Ammon's horn (tissue), 1 donor: ENCODE measurements at regions not wholly inside any gene's neighbourhood (a gene's known extent, or its start where the extent isn't known, plus 50 kb on each side); places are given as distances from the start of the nearest gene placed in this dataset.
"Not testable (repeated sequence)": the region's sequence is repeated elsewhere in the genome, so short reads cannot be mapped to it uniquely, and the experiment has no call there.

Experiments
- DNase-seq: peaks from one replicate; pipeline ENCODE4 v3.0.0-alpha.2; 2016; ENCODE audit warnings: low spot score

DNA sequence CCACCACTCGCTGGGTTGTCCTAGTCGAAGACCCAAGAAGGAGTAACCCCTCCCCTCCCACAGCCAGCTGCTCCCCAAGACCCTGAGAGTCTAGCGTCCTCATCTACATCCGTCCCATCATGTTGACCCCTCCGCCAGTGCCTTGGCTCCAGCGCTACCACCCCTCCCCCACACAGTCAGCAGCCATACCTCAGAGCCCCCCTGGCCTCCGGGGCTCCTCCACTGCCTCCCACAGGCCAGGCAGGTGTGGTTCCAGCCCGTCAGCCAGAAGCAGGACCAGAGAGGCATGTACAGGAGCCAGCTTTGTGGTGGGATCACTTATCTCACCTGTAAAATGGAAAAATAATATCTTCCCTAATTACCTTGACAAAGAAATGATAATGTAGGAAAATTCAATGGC, 51.5 kb upstream of the PHF21B start:
- no peak for DNase-seq

DNA sequence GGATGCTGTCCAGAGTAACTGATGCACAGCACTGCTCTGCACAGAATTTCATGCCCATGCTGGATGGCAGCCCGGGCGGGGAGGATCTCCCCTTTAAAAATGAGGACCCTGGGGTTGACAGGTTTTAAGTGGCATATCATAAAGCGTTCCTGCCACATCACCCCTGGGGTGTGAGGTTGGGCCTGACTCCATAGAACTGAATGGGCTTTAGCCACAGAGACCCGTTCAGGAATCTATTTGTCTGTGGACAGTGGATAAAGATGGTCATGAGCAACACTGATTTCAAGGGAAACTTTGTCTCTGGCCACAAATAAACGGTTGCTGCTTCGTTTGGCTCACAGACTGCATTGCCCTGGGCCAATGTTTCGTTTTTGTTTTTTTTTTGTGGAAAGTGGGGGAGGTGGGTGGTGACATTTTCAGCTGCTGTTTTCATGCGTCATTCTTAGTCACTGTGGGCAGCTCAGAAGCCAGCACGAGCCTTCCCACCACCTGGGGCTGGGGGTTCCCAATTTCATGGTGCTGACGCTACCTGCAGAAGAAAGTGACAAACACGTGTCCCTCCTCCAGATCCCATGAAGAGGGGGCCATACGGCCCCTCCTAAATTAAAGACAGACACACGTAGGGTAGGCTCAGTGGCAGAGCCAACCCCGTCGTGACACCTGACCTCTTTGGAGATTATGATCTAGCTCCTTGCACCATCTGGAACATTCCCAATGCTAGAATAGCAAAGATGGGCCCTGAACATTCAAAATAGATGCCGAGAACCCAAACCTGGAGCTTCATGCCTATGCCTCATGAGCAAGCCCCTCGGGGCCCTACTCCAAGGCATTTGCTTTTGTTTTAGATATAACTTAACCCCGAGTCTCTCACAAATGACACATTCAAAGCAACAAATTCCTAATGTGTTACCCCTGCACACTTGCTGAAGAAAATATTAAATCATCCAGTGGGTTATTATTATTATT, 54.8 kb upstream of the PHF21B start:
- DNase-seq: no peak

DNA sequence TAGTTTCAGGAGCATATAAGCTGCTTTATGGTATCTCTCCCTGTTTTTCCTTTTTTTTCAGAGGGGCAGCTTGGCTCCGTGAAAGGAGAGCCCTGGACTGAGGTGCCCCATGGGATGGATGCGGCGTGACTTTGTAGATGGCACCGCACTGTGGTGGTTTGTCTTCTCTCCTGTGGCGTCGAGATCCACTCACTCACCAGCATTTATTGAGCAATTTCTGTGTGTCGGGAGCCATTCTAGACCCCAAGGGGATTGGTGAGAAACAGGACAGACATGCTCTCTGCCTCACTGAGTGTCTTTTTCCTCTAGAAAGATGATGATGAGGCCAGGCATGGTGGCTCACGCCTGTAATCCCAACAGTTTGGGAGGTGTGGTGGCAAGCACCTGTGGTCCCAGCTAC, 55.9 kb upstream of the PHF21B start:
- DNase-seq: no peak

DNA sequence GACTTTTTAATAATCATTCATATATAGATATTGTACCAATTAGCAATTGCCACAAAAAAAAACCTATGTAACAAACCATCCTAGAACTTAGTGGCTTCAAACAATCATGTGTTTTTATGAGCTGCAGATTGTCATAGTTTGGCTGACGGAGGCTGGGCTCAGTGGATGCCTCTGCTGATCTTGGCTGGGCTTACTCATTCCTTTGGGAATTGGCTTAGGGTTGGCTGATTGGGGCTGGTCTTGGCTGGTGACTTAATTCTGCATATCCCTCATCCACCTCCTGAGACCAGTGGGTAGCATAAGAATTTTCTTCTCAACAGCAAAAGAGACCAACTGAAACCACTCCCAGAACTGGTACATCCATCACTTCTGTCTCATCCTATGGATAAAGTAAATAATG, 57.9 kb upstream of the PHF21B start:
- no peak for DNase-seq

DNA sequence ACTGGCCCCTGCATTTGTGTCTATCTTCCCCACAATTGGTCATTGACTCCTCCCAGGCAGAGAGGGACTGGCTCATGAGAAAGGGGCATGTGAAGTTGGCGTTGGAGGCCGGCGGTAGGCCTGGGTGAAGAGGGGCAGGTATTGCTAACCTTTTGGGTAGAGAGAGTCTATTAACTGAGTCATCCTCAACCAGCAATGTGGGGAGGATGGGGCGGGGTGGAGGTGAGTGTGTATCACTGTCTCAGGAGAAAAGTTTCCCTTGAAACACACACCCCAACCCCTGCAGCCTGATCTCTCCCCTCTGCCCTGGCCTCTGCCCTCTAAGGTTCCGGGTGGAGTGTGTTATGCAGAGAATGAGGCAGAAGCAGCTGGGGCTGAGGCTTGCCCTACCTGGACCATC, 60.1 kb upstream of the PHF21B start:
- no peak for DNase-seq

DNA sequence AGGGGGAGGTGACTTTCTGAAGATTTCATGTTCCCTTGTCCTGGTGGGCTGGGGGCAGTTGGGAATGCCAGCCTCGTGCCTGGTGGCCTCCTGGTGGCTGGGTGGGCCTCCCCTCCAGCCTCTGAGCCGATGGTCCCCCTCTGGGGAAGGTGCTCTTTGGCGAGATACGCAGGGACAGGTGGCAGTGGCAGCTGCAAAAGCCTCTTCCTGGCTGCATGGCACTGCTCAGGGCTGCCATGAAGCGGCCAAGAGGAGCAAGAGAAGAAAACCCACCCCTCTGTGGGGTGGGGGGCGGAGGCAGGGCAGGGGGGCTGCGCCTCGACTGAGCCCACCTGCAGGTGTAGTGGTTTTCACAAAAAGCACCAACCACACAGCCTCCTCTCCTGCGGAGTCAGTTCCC, 61.8 kb upstream of the PHF21B start:
- no peak for DNase-seq

DNA sequence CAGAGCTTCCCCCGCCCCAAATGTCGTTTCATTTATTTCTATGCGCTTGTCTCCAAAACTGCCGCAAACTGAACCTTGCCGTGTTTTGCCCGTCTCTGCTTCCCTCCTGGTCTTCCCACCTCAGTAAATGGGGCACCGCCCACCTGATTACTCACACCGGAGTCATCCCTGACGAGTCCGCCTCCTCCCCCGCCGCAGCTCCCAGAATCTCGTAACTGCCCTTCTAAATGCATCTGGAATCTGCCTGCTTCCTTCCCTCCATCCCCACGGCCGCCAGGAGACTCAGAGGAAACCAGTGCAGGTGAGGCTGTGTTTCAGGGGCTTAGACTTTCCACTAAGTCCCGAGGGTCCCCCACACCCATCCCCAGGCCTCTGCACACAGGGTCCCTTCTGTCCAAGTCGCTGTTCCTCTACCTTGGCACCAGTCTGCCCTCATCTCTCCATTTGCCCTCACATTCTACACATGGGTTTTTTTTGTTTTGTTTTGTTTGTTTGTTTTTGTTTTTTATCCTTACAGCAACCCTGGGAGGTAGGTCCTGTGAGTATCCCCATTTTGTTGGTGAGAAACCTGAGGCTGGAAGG, 62.6 kb upstream of the PHF21B start:
- DNase-seq: no peak

DNA sequence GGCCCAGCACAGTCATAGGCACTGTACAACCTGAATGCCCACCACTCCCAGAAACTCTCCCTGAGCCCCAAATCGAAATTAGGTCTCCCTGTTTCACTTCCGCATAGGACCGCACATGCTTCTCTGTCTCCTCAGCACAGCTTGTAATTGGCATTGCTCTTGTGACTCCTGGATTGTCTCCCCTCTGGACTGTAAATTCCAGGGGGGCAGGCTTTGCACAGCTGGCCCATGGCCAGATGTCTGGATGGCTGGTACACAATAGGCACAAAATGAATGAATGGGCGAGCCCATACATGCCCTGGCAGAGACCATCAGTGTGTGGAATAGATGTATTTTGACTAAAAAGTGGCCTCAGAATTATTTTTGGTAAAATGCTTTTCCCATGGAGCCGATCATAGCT, 63.3 kb upstream of the PHF21B start:
- DNase-seq: no peak

DNA sequence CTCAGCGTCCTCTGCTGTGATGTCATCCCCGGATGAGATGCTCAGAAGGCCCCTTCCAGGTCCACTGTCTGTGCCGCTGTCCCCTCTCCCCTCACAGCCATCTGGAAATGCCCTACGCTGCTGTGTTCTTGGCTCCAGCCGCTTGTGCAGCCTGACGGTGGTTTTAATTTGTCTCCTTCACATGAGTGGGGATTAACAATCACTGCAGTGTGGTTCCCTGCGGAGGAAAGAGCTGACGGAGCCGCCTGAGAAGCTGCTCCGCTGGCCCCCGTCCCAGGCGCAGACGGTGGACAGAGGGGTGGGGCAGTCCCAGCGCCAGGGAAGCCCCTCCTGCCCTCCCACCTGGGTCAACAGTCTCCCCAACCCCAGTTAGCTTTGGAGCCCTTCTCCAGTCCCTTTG, 67.5 kb upstream of the PHF21B start:
- no peak for DNase-seq

DNA sequence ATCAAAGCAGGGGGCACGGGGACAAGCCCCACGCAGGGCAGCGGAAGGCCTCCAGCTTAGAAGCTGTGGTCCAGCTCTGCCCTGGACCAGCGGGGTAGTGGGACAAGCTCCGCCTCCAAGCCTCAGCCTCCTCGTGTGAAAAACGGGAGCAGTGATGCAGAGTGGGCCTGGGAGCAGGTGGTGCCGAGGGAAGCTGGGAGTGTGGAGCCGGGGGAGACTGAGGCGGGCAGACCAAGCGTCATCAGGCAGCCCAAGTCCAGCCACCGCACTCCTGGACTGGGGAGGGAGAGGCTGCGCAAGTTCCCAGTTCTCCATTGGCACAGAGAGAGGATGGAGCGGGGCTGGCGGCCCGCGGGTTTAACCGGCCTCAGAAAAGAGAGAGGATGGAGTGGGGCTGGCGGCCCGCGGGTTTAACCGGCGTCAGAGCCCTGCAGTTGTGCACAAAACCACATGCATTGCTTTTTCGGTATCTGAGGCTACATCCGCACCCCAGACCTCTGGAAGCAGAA, 68.1 kb upstream of the PHF21B start:
- no peak for DNase-seq

DNA sequence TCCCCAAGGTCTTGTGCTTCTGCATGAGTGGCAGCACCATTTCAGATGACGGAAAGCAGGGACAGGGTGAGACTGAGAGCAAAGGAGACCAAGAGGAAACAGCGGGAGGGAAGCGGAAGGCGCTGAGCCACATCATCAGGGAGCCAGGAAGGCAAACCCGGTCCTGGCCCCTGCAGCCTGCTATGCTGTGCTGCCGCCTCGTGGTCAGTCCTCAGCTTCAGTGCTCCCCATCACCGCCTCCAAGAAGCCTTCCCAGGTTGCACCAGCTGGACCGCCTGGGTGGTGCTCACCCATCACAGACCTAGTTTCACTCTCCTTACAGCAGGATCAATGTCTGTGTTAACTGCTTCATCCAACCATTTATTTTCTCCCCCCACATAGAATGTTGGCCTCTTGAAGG, 73.0 kb upstream of the PHF21B start:
- DNase-seq: no peak

DNA sequence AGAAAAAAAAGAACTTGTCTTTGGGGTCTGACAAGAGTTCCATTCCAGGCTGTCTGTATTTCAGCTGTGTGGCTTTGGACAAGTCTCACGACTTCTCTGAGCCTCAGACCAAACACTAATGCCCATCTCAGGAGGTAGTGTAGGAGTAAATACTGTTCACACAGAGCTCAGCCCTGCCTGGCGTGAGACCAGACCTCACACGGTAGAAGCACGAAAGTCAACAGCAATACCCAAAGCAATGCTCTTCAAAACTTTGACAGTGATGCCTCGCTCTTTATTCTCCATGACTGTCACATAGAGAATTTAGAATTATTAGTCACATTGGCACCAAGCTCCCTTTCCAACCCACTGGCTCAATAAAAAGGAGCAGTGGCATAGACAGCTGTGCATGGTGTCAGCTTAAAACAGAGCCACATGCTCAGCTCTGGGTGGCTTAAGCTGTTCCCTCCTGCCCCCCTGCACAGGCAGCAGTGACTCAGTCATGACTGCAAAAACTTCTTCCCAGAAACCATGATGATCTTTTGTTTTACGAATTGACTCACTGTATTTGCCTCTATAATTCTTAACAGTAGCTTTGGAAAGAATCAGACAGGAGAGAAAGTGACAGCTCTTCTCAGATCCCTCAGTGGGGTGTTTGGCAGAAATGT, 74.0 kb upstream of the PHF21B start:
- DNase-seq: no peak

DNA sequence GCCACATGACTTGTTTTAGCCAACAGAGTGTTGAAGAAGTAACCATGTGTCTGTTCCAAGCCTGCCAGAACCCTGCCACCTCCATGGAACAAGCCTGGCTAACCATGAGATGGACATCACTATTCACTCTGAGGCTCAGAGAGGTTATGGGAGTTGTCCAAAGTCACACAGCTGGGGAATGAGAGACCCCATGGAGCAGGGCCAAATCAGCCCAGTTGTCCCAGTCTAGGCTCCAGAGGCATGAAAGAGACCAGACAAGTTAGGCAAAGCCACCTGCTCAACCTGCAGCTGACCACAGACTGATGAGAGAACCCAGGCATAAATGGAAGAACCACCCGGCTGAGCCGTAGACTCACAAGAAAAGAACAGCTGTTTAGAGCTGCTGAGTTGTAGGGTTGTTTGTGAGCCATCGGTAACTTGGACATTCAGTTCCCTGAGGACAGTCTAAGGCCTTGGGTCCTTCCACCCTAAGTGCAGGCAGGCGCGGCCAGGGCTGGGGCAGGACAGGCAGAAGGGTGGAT, 74.7 kb upstream of the PHF21B start:
- no peak for DNase-seq

DNA sequence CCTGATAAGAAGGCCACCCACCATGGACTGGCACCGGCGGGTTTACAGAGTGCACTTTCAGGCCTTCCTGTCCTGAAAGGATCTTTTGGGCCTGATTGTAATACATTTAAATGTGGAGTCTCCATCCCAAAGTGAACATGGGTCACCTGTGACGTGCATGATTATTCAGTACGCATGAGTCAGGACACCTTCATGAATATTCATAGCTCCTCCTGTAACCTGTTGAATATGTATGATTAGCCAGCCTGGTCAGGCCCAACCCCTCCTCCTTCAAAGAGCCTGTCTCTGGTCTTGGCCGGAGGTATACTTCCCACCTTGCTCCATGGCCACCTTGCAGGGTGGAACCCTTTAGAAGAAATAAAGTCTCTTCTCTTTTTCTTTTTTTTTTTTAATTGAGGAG, 75.9 kb upstream of the NUP50 start:
- DNase-seq: no peak

DNA sequence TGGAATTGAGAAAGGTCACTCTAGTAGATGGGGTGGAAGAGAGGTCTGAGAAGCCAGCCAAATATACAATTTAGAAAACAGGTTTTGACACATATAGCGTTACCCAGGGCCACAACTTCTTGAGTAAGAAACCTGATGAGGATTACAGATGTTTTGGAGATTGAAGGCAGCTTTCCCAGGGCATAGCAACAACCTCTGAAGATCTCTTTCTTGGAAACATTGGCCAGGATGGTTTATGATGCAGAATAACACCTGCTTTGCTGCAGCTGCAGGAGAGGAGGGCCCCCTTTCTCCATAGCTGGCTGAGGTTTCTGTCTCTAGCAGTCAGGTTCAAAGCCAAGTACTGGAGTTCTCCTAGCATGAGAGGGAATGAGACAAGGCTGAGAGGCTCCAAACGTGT, 75.1 kb upstream of the NUP50 start:
- DNase-seq: no peak

DNA sequence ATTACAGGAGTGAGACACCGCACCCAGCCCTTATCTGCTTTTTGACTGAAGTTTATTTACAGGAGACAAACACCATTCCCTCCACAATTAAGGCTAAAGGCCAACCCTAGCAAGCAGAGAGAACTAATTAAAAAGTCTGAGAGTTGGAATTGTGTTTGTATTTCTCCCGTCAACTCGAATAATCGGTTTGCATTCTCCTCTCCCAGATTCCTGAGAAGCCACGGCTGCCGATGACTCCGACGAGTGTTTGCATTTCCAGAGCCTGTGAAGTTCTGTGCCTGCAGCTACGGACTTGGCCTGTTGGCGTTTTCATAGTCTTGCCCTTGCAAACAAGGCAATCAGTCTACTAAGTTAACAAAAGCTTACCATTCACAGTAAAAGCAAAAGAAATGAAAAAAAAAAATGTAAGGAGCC, 73.2 kb upstream of the NUP50 start:
- no peak for DNase-seq

DNA sequence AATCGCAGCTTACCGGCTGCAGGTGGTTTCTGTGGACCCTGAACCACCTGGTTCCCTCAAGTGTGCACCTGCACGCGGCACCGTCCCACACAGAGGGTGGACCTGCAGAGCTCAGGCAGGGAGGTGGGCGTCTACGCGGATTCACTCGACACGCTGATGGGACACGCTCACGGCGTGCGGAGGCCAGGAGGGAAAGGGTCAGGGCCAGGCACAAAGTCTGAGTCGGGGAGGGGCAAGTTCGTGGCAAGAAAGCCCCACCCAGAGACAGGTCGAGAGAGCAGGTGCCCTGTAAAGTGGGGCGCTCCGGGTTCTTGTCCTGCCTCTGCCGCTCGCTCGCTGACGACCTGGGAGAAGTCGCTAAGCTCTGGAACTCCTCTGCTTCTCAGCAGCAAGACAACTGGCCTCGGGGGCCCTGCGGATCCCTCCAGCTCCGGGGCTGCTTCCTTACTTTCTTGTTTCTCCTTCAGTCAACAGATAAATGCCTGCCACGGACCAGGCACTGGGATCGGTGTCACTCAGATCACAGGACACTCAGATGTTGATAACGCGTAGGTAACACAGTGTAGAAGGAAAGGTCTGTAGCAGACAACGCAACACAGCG, 72.4 kb upstream of the NUP50 start:
- no peak for DNase-seq

DNA sequence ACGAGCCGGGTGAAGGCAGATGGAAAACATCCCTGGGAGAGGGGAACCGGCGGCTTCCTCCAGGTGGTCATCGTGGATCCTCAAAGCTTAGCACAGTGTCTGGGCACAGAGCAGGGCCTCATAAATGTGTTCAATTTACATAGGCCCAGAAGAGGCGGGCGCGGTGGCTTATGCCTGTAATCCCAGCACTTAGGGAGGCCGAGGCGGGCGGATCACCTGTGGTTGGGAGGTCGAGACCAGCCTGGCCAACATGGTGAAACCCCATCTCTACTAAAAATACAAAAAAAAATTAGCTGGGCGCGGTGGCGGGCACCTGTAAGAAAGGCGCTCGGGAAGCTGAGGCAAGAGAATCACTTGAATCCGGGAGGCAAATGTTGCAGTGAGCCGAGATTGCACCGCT, 71.8 kb upstream of the NUP50 start:
- not testable (repeated sequence) for DNase-seq

DNA sequence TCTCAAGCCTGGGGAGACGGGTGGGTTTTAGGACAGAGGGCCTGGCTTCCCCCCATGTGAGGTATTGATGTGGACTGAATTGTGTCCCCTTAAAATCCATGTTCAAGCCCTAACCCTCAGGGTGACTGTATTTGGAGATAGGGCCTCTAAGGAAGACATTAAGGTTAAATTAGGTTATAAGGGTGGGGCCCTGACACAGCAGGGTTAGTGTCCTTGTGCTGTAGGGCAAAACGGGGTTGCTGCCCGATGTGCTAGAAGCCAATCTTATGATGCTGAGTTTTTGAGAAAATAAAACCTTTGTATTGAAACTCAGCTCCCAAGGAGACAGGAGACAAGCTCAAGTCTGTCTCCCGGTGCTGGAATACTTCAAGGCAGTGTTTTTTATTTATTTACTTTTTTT, 71.1 kb upstream of the NUP50 start:
- no peak for DNase-seq

DNA sequence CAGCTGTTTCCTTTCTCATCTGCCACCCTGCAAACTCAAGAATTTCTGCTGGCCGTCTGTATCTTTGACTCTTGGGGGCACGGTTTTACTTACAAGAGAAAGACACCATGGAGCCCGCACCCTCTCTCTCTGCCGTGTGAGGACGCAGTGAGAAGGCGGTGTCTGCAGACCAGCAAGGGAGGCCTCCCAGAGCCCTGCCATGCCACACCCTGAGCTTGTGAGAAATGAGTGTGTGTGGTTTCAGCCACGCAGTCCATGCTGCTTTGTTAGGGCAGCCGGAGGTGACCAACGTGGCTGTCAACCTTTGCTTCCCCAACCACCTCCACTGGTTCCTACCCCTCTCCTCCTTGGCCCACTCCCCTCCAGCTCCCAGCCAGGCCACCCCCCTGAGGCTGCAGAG, 70.1 kb upstream of the NUP50 start:
- no peak for DNase-seq

DNA sequence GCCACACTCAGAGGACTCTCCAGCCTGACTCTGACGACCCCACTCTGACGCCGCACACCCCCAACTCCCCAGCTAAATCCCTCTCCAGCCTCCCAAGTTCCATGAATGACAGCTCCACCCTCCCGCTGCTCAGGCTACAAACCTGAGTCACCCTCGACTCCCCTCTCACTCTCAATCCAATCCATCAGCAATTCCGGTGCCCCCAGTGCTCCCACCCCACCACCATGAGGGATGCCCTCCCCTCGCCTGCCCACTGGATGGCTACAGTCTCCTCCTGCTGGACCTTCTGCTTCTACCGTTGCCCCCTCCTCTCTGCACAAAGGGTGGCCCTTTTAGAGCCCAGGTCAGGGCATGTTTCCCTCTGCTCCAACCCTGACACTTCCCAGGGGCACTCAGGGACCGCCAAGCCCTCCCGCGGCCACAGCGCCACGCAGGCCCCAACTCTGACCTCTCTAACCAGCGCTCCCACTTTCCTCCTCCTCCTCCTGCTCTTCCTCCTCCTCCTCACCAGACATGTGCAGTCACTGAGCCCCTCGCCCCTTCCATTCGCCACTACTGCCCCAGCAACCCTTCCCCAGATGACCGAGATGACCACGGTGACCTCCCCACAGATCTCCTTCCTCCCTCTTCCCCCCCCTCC, 69.5 kb upstream of the NUP50 start:
- no peak for DNase-seq

DNA sequence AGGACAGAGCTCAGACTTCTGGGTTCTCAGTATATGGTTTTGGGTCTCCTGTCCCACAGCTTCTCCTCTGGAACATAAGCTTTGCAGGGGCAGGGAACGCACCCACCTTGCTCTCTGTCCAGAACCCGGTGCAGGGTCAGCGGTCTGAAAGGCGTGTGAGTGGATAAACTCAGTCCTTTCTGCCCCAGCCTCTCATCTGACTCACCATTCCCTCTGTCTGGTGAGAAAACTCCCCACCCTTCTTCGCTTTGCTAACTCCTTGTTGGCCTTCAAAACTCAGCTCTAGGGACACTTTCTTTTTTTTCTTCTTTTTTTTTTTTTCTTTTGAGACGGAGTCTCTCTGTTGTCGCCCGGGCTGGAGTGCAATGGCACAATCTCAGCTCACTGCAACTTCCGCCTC, 68.9 kb upstream of the NUP50 start:
- DNase-seq: no peak
